GM18867 (cell line): ENCODE measurements at regions not wholly inside any gene's neighbourhood (a gene's known extent, or its start where the extent isn't known, plus 50 kb on each side); places are given as distances from the start of the nearest gene placed in this dataset.

Source experiments
- ATAC-seq: cut with Tn5 transposase; IDR thresholded peaks from one replicate; pipeline ENCODE4 v1.9.1; 2021; ENCODE audit warnings: mild to moderate bottlenecking, moderate library complexity; ENCODE audit not compliant: unreplicated experiment

GRCh38 chr10:33524041-33524440 is 189.6 kb upstream of the NRP1 start:
- no peak for ATAC-seq

GRCh38 chr10:33523236-33523792 is 188.8 kb upstream of the NRP1 start:
- no peak for ATAC-seq

GRCh38 chr10:33521904-33522303 is 187.4 kb upstream of the NRP1 start:
- ATAC-seq: no peak

GRCh38 chr10:33521062-33521461 is 186.6 kb upstream of the NRP1 start:
- no peak for ATAC-seq

GRCh38 chr10:33520223-33520622 is 185.8 kb upstream of the NRP1 start:
- ATAC-seq: no peak

GRCh38 chr10:33519130-33519860 is 184.8 kb upstream of the NRP1 start:
- ATAC-seq: no peak

- ATAC-seq: no peak
Observed at GRCh38 chr10:33510206-33510605, 175.7 kb upstream of the NRP1 start.

GRCh38 chr10:33509231-33509831 is 174.9 kb upstream of the NRP1 start:
- peak; percentile 81 for ATAC-seq

- no peak for ATAC-seq
Observed at GRCh38 chr10:33507662-33508425, 173.4 kb upstream of the NRP1 start.

GRCh38 chr10:33506838-33507661 is 172.6 kb upstream of the NRP1 start:
- peak; percentile 88 for ATAC-seq

- ATAC-seq: no peak
Observed at GRCh38 chr10:33506391-33506790, 171.9 kb upstream of the NRP1 start.

- ATAC-seq: no peak
Observed at GRCh38 chr10:33501161-33501560, 166.7 kb upstream of the NRP1 start.

GRCh38 chr10:33498391-33498891 is 164.0 kb upstream of the NRP1 start:
- ATAC-seq: no peak

GRCh38 chr10:33497338-33497737 is 162.9 kb upstream of the NRP1 start:
- no peak for ATAC-seq

- ATAC-seq: no peak
Observed at GRCh38 chr10:33496096-33496495, 161.6 kb upstream of the NRP1 start.

- no peak for ATAC-seq
Observed at GRCh38 chr10:33494694-33495265, 160.3 kb upstream of the NRP1 start.

GRCh38 chr10:33493978-33494377 is 159.5 kb upstream of the NRP1 start:
- no peak for ATAC-seq

- no peak for ATAC-seq
Observed at GRCh38 chr10:33493497-33493896, 159.0 kb upstream of the NRP1 start.

- ATAC-seq: no peak
Observed at GRCh38 chr10:33492701-33493345, 158.4 kb upstream of the NRP1 start.
